Calu3 (cell line): ENCODE measurements at regions not wholly inside any gene's neighbourhood (a gene's known extent, or its start where the extent isn't known, plus 50 kb on each side); places are given as distances from the start of the nearest gene placed in this dataset.

Experiments
- BruUV-seq: library from RNA; stranded (reverse); fragments of 400-500 nt; replicated peaks from 2 replicates; lab custom pipeline; 2021; lab: Mats Ljungman, UMichigan
- CTCF ChIA-PET: fragments of 300-600 bp; sonication (Branson Sonifier 250); formaldehyde crosslinking; loops from one replicate; lab custom pipeline; 2022; ENCODE audit warnings: antibody characterized with exemption; lab: Charles Lee
- DNase-seq: peaks from one replicate; pipeline ENCODE4 v3.0.0; 2022
- H3K27ac Mint-ChIP-seq: one replicate; pipeline ENCODE4 v1.8.0; 2022; ENCODE audit warnings: mixed read lengths; ENCODE audit not compliant: unreplicated experiment
- H3K27me3 Mint-ChIP-seq: one replicate; pipeline ENCODE4 v1.8.0; 2022; ENCODE audit warnings: mixed read lengths; ENCODE audit not compliant: unreplicated experiment
- H3K36me3 Mint-ChIP-seq: one replicate; pipeline ENCODE4 v1.8.0; 2022; ENCODE audit warnings: mild to moderate bottlenecking, moderate library complexity, mixed read lengths; ENCODE audit not compliant: insufficient read depth, unreplicated experiment
- H3K4me1 Mint-ChIP-seq: one replicate; pipeline ENCODE4 v1.8.0; 2022; ENCODE audit warnings: mild to moderate bottlenecking, low read depth, mixed read lengths; ENCODE audit not compliant: unreplicated experiment
- H3K4me3 Mint-ChIP-seq: one replicate; pipeline ENCODE4 v1.8.0; 2022; ENCODE audit warnings: mild to moderate bottlenecking, low read depth, moderate library complexity, mixed read lengths; ENCODE audit not compliant: unreplicated experiment
- H3K9me3 Mint-ChIP-seq: one replicate; pipeline ENCODE4 v1.8.0; 2022; ENCODE audit warnings: low read depth, mixed read lengths; ENCODE audit not compliant: unreplicated experiment
- intact Hi-C: fragments of 100-400 bp; cut with micrococcal nuclease; formaldehyde crosslinking; loops from one replicate; pipeline ENCODE4 v1.10.0; 2022; ENCODE audit not compliant: unreplicated experiment
- TF ChIP-seq, protein P1 (sequence below): fragments of 200-600 bp; IDR thresholded peaks from one replicate; pipeline ENCODE4 v1.8.0; 2022; ENCODE audit warnings: antibody characterized with exemption; ENCODE audit not compliant: unreplicated experiment

DNA sequence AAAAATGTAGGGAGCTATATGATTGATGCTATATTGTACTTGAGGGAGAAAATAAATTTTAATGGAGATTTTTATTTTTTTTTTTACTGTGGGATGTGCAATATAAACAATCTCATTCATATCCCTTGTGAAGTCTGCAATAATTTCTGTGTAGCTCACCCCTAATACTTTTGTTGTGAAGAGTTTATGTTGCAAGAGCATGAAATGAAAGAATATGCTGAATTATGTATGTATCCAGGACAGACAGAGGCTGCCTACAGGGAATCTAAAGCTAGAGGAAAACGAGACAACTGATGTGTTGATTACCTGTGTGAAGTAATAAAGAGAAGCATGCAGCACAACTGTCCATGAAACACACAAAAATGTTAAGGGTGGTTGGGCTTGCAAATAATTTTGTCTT lies 643.3 kb downstream of the DCDC2C start:
- intact Hi-C loops = no loop called here
- Mint-ChIP-seq H3K27ac (no peak overlapping the region), H3K9me3 (peaks cover 14% of the 10 kb centered on the region), H3K4me3 (no peak overlapping the region), H3K4me1 (no peaks in the 10 kb centered on the region), H3K27me3 (no peaks in the 10 kb centered on the region), H3K36me3 (no peaks in the 10 kb centered on the region)
- TF ChIP-seq, protein P1, sequence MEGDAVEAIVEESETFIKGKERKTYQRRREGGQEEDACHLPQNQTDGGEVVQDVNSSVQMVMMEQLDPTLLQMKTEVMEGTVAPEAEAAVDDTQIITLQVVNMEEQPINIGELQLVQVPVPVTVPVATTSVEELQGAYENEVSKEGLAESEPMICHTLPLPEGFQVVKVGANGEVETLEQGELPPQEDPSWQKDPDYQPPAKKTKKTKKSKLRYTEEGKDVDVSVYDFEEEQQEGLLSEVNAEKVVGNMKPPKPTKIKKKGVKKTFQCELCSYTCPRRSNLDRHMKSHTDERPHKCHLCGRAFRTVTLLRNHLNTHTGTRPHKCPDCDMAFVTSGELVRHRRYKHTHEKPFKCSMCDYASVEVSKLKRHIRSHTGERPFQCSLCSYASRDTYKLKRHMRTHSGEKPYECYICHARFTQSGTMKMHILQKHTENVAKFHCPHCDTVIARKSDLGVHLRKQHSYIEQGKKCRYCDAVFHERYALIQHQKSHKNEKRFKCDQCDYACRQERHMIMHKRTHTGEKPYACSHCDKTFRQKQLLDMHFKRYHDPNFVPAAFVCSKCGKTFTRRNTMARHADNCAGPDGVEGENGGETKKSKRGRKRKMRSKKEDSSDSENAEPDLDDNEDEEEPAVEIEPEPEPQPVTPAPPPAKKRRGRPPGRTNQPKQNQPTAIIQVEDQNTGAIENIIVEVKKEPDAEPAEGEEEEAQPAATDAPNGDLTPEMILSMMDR = no peak
- no peak for DNase-seq
- CTCF ChIA-PET = no interaction called here
- no TSS peak for BruUV-seq

DNA sequence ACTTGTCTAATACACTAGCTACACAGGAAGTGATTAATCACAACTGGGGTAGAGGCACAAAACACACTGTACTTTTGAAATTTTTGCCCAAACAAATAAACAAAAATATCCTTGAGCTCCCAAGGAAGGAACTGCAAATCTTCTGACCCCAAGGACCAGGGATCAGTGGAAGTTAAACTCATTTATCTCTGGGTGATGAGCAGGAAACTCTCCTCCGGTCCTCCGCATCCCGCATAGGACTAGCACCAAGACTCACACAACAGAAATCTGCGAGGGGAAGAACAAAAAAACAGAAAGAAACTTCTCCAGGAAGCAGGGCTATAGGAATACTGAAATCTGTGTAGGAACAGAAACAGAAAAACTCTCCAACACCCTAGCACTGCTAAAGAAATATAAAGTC lies 650.3 kb downstream of the DCDC2C start:
- no peak overlapping the region for H3K4me3 Mint-ChIP-seq
- H3K9me3 Mint-ChIP-seq = peaks cover 12% of the 10 kb centered on the region
- CTCF ChIA-PET = no interaction called here
- DNase-seq = no peak
- no peaks in the 10 kb centered on the region for H3K4me1 Mint-ChIP-seq
- intact Hi-C loops = no loop called here
- H3K36me3 Mint-ChIP-seq = no peaks in the 10 kb centered on the region
- no TSS peak for BruUV-seq
- no peak overlapping the region for H3K27ac Mint-ChIP-seq
- TF ChIP-seq, protein P1 = no peak
- H3K27me3 Mint-ChIP-seq = no peaks in the 10 kb centered on the region

DNA sequence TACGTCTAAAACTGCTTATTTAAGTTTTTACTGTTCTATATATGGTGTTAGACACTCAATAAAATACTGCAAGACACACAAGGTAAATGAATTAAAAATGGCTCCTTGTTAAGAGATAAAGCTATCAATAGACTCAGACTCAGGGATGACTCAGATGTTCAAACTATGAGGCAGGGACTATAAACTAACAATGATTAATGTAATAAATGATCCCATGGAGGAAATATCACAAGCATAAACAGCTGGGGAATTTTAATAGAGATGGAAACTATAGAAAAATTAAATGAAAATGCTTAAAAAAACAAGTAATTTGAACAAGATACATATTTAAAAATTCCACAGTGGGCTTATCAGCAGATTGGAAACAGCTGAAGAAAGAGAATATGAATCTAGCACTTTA lies 650.8 kb downstream of the DCDC2C start:
- TF ChIP-seq, protein P1 = no peak
- Mint-ChIP-seq H3K27ac (no peak overlapping the region), H3K4me1 (no peaks in the 10 kb centered on the region), H3K36me3 (no peaks in the 10 kb centered on the region), H3K9me3 (peaks cover 15% of the 10 kb centered on the region), H3K4me3 (no peak overlapping the region), H3K27me3 (no peaks in the 10 kb centered on the region)
- BruUV-seq = no TSS peak
- intact Hi-C loops = no loop called here
- no peak for DNase-seq
- CTCF ChIA-PET = no interaction called here

DNA sequence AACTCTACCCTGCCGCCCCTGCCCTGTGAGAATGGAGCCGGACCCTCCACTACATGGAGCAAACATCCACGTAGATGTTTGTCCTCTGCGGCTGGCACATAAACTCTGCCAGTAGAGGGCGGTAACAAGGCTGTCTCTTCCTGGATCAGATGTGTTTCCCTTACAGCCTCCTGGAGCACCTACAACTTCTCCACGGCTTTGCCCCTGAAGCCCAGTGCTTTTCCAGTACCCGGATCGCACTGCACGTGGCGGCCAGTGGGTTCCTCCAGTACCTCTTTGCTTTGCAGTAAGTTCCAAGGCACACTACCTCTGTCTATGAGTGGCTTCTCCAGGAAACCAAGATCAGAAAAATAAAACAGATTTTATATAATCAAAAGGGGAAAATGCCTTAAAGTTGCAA lies 651.3 kb downstream of the DCDC2C start:
- H3K36me3 Mint-ChIP-seq = no peaks in the 10 kb centered on the region
- intact Hi-C loops = no loop called here
- no peaks in the 10 kb centered on the region for H3K4me1 Mint-ChIP-seq
- H3K27ac Mint-ChIP-seq = no peak overlapping the region
- no TSS peak for BruUV-seq
- CTCF ChIA-PET = no interaction called here
- H3K4me3 Mint-ChIP-seq = no peak overlapping the region
- TF ChIP-seq, protein P1 = no peak
- H3K27me3 Mint-ChIP-seq = no peaks in the 10 kb centered on the region
- H3K9me3 Mint-ChIP-seq = peaks cover 15% of the 10 kb centered on the region
- DNase-seq = no peak
